HL-60 (cell line): ENCODE measurements at regions not wholly inside any gene's neighbourhood (a gene's known extent, or its start where the extent isn't known, plus 50 kb on each side); places are given as distances from the start of the nearest gene placed in this dataset.

ENCODE experiments used
- DNase-seq, 2 experiments: peaks; one replicate each; pipeline ENCODE4 v3.0.0-alpha.2; 2010 to 2020; ENCODE audit warnings: low read depth in 1 of 2, low spot score in 1 of 2
- H3K27ac ChIP-seq: fragments of 250-450 bp; sonication (Bioruptor Pico); replicated peaks from 2 replicates; pipeline ENCODE4 v1.5.1; 2020; ENCODE audit warnings: mild to moderate bottlenecking, moderate library complexity
- H3K27me3 ChIP-seq: fragments of 250-450 bp; sonication (Bioruptor Pico); 2 replicates; pipeline ENCODE4 v1.5.1; 2021; ENCODE audit warnings: mild to moderate bottlenecking, moderate library complexity; ENCODE audit not compliant: insufficient read depth, poor library complexity, severe bottlenecking
- H3K4me3 ChIP-seq: replicated peaks from 2 replicates; pipeline ENCODE4 v1.5.1; 2011; ENCODE audit warnings: mild to moderate bottlenecking, control low read depth, low read length; ENCODE audit not compliant: insufficient read depth
- CTCF ChIP-seq: IDR thresholded peaks from one replicate; pipeline ENCODE4 v1.5.1; 2011; ENCODE audit warnings: low read length, control low read depth, inconsistent platforms; ENCODE audit not compliant: insufficient read depth
- GABPA ChIP-seq: IDR thresholded peaks from 2 replicates; pipeline ENCODE4 v1.6.1; 2012; ENCODE audit warnings: low read depth
- POLR2AphosphoS5 ChIP-seq: IDR thresholded peaks from 2 replicates; pipeline ENCODE4 v1.6.1; 2012; ENCODE audit warnings: low read depth
- REST ChIP-seq: IDR thresholded peaks from 2 replicates; pipeline ENCODE4 v1.6.1; 2012; ENCODE audit warnings: low read depth; ENCODE audit not compliant: insufficient replicate concordance
- SPI1 ChIP-seq: IDR thresholded peaks from 2 replicates; pipeline ENCODE4 v1.6.1; 2012; ENCODE audit warnings: low read depth, mild to moderate bottlenecking, borderline replicate concordance

GRCh38 chr3:159239059-159239458, 437.2 kb downstream of the MFSD1 start:
- H3K27ac ChIP-seq = no peak overlapping the region
- no peak for DNase-seq

GRCh38 chr3:159244933-159245332, 443.1 kb downstream of the MFSD1 start:
- H3K27ac ChIP-seq = no peak overlapping the region
- no peak for TF ChIP-seq GABPA
- no peak for TF ChIP-seq CTCF
- TF ChIP-seq SPI1 = no peak
- no peak for TF ChIP-seq POLR2AphosphoS5
- no peak for TF ChIP-seq REST
- no peak overlapping the region for H3K4me3 ChIP-seq
- no peak for DNase-seq
- no peaks in the 10 kb centered on the region for H3K27me3 ChIP-seq

More at GRCh38 chr3:159239059-159239458, 437.2 kb downstream of the MFSD1 start:
- TF ChIP-seq CTCF (no peak), POLR2AphosphoS5 (no peak), SPI1 (no peak), REST (no peak), GABPA (no peak)
- Histone ChIP-seq H3K4me3 (no peak overlapping the region), H3K27me3 (peaks cover 5% of the 10 kb centered on the region)

- DNase-seq = no peak
- H3K27me3 ChIP-seq = no peaks in the 10 kb centered on the region
- H3K4me3 ChIP-seq = no peak overlapping the region
- TF ChIP-seq SPI1 (no peak), REST (no peak), GABPA (no peak), CTCF (no peak), POLR2AphosphoS5 (no peak)
- no peak overlapping the region for H3K27ac ChIP-seq
These were observed 444.0 kb downstream of the MFSD1 start for GRCh38 chr3:159245871-159246270.
